ENCODE measurements at regions not wholly inside any gene's neighbourhood (a gene's known extent, or its start where the extent isn't known, plus 50 kb on each side); places are given as distances from the start of the nearest gene placed in this dataset.

GRCh38 chr2:16181741-16182090 is 241.4 kb downstream of the MYCN start:
- Mint-ChIP-seq H3K4me1 (no peaks in the 10 kb centered on the region), H3K27me3 (peaks cover 14% of the 10 kb centered on the region), H3K4me3 (no peak overlapping the region), H3K27ac (no peak overlapping the region), H3K9me3 (ENCODE audit: insufficient read depth) (no peaks in the 10 kb centered on the region)
- peaks cover 0 to 8% (median 0%) of the 10 kb centered on the region in 3 donors for H3K9me3 ChIP-seq (ENCODE audit: control extremely low read depth in 1 of 3, control insufficient read depth in 2 of 3, insufficient read depth in 1 of 3, low read length in 2 of 3)
- 96% methylated on average over 8 of the region's 8 CpGs for WGBS (ENCODE audit: insufficient coverage)
- no peak overlapping the region for H2AFZ ChIP-seq (ENCODE audit: insufficient read depth, low read depth, low read length, poor library complexity, severe bottlenecking)
- TF ChIP-seq EZH2 (IDR thresholded peaks at IDR 0.05; ENCODE audit: borderline replicate concordance, insufficient read depth, low read depth, low read length, poor library complexity, severe bottlenecking) = no peak
- no peak for TF ChIP-seq CTCF (IDR thresholded peaks at IDR 0.05)
- no peaks in the 10 kb centered on the region for H3K79me2 ChIP-seq (ENCODE audit: control insufficient read depth, insufficient read depth, low read length)
- no peak for DNase-seq
- no peak overlapping the region for H3K9ac ChIP-seq (ENCODE audit: low read length)
- no peak overlapping the region for H3K27ac ChIP-seq (ENCODE audit: low read length in 2 of 2)
- H3K36me3 ChIP-seq (replicated peaks in 1 of 2; ENCODE audit: control extremely low read depth in 1 of 2, control insufficient read depth in 1 of 2, extremely low read depth in 1 of 2, insufficient read depth in 2 of 2, low read length in 1 of 2) = no peaks in the 10 kb centered on the region
- no peak overlapping the region for H3K4me2 ChIP-seq (replicated peaks; ENCODE audit: low read depth, low read length, poor library complexity, severe bottlenecking)
- POLR2A ChIA-PET = no interaction called here
- no peak overlapping the region for H3K4me3 ChIP-seq (ENCODE audit: control extremely low read depth in 1 of 5, extremely low read depth in 1 of 5, insufficient read depth in 1 of 5, low read depth in 2 of 5, low read length in 4 of 5)
- no peaks in the 10 kb centered on the region for H3K27me3 ChIP-seq (replicated peaks in 1 of 4; ENCODE audit: control extremely low read depth in 1 of 4, control insufficient read depth in 3 of 4, insufficient read depth in 4 of 4, low read length in 3 of 4)
- ATAC-seq (ENCODE audit: low read depth) = no peak
- CTCF ChIA-PET = no interaction called here
- no peaks in the 10 kb centered on the region for H3K4me1 ChIP-seq (ENCODE audit: control insufficient read depth in 2 of 2, insufficient read depth in 2 of 2, low read length in 2 of 2)
- no peaks in the 10 kb centered on the region for H4K20me1 ChIP-seq (ENCODE audit: control insufficient read depth, insufficient read depth, low read length, poor library complexity, severe bottlenecking)
- intact Hi-C loops (cut with micrococcal nuclease) = no loop called here

GRCh38 chr2:16181062-16181740 is 240.9 kb downstream of the MYCN start:
- H3K9ac ChIP-seq (ENCODE audit: low read length) = no peak overlapping the region
- DNase-seq (no peak), ATAC-seq (ENCODE audit: low read depth) (no peak)
- ChIA-PET CTCF (no interaction called here), POLR2A (no interaction called here)
- H3K27me3 Mint-ChIP-seq = peaks cover 14% of the 10 kb centered on the region
- H3K4me3 ChIP-seq (ENCODE audit: control extremely low read depth in 1 of 5, extremely low read depth in 1 of 5, insufficient read depth in 1 of 5, low read depth in 2 of 5, low read length in 4 of 5) = no peak overlapping the region
- H4K20me1 ChIP-seq (ENCODE audit: control insufficient read depth, insufficient read depth, low read length, poor library complexity, severe bottlenecking) = no peaks in the 10 kb centered on the region
- peaks cover 0 to 8% (median 0%) of the 10 kb centered on the region in 3 donors for H3K9me3 ChIP-seq (ENCODE audit: control extremely low read depth in 1 of 3, control insufficient read depth in 2 of 3, insufficient read depth in 1 of 3, low read length in 2 of 3)
- H3K36me3 ChIP-seq (replicated peaks in 1 of 2; ENCODE audit: control extremely low read depth in 1 of 2, control insufficient read depth in 1 of 2, extremely low read depth in 1 of 2, insufficient read depth in 2 of 2, low read length in 1 of 2) = no peaks in the 10 kb centered on the region
- H2AFZ ChIP-seq (ENCODE audit: insufficient read depth, low read depth, low read length, poor library complexity, severe bottlenecking) = no peak overlapping the region
- H3K27ac ChIP-seq (ENCODE audit: low read length in 2 of 2) = no peak overlapping the region
- H3K79me2 ChIP-seq (ENCODE audit: control insufficient read depth, insufficient read depth, low read length) = no peaks in the 10 kb centered on the region
- H3K4me1 Mint-ChIP-seq = no peaks in the 10 kb centered on the region
- H3K4me1 ChIP-seq (ENCODE audit: control insufficient read depth in 2 of 2, insufficient read depth in 2 of 2, low read length in 2 of 2) = no peaks in the 10 kb centered on the region
- TF ChIP-seq EZH2 (IDR thresholded peaks at IDR 0.05; ENCODE audit: borderline replicate concordance, insufficient read depth, low read depth, low read length, poor library complexity, severe bottlenecking) (no peak), CTCF (IDR thresholded peaks at IDR 0.05) (no peak)
- no peaks in the 10 kb centered on the region for H3K27me3 ChIP-seq (replicated peaks in 1 of 4; ENCODE audit: control extremely low read depth in 1 of 4, control insufficient read depth in 3 of 4, insufficient read depth in 4 of 4, low read length in 3 of 4)
- 90% methylated on average over 12 of the region's 12 CpGs for WGBS (ENCODE audit: insufficient coverage)
- H3K4me2 ChIP-seq (replicated peaks; ENCODE audit: low read depth, low read length, poor library complexity, severe bottlenecking) = no peak overlapping the region
- no peak overlapping the region for H3K4me3 Mint-ChIP-seq
- H3K9me3 Mint-ChIP-seq (ENCODE audit: insufficient read depth) = no peaks in the 10 kb centered on the region
- no peak overlapping the region for H3K27ac Mint-ChIP-seq
- intact Hi-C loops (cut with micrococcal nuclease) = no loop called here

Measured in B cell (primary cell).